ENCODE measurements at regions not wholly inside any gene's neighbourhood (a gene's known extent, or its start where the extent isn't known, plus 50 kb on each side); places are given as distances from the start of the nearest gene placed in this dataset.
"Not testable (repeated sequence)": the region's sequence is repeated elsewhere in the genome, so short reads cannot be mapped to it uniquely, and the experiment has no call there.

DNA sequence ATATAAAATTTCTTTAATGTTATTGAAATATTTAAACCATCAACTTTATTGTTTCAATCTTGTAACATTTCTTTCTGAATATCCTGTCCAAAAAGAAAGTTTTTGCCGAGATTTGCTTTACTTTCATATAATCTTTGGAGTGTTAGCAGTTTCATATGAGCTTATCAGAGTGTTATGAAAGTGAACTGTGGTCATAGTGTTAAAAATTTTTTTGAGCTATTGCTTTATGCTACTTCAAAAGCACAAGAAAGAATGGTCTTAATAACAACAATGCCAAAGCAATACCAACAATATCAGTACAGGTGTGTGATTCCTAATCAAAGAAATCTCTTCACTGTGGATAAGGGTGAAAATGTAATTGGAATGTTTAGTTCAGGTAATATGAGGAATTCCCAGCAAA lies 1994.9 kb upstream of the FLRT2 start:
- no peak for DNase-seq

DNA sequence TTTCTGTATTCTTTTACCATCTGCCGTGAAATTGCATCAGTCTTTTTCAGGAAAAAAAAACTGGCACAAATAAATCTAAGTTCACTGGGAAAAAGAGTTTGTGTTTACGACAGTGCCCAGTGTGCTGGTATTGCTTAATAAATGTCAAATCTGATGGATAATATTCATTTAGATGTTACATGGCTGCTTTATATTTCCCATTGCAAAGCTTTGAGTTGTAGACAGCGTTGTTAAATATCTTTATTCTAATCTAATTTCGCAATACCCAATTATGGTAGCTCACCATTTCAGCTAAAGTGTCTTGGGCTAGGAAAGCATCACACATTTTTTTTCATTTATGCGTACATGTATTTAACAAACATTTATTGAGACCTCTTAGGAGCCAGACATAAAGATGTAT lies 1994.5 kb upstream of the FLRT2 start:
- no peak for DNase-seq

DNA sequence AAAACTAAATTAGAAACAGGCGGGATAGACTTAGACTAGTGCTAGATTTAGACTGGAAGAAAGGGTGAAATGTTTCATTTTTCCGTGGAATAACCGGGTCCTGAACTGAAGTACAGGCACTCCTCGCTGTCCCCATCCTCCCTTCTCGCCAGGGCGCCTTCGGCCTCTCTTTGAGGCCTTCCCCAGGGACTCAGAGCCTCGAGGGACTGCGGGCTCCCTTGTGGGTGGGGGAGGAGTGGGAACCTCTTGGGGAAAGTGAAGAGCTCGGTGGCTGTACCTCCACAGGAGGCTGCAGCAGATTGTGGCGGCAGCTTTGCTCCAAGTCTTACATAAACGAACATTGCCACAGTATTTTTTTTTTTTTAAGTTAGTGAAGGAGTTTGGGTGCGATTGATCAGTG lies 1988.8 kb upstream of the FLRT2 start:
- DNase-seq, result no peak

- DNase-seq, result no peak
Measured at GRCh38 chr14:83548061-83548839, 1981.7 kb upstream of the FLRT2 start.

DNA sequence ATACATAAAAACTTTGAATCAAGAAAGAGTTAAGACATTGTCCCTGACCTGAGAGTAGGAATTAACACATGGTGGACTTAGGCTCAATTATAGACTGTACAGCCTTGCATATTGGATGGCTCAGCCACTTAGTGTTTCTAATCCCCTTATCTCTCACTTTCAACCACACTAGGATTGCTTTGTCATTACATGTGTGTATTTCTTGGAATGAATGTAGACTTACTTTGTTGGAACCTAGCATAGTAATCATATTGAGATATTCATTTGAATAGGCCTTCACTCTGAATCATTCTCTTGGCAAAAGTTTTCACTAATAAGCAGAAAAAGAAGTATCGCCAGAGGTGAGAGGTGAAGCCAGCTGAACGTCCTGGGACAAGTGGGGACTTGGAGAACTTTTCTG lies 1973.9 kb upstream of the FLRT2 start:
- no peak for DNase-seq

DNA sequence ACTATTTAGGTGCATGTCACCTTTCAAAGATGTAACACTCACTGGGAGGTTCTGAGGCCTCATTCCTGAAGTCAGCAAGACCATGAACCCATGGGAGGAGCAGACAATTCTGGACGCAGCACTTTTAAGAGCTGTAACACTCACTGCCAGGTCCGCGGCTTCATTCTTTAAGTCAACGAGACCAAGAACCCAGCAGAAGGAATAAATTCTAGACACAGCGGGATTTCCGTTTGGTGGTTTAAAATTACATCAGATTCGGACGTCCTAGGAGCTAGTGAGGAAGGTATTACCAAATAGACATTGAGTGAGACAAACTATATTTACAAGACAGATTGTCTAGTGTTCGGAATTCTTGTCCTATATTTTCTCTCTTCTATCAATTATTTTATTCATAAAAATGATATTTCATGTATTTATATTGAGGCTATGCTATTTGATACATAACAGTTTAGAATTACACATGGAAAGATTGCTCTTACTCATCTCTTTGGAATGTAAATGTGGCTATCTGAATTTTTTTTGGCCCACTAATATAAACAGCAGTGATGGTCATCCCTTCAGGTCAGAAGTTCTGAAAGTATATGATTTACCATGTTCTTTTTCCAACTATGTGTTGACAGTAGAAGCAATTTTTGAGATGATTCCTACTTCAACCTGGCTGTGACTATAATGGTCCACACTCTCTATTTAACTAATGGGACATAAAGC lies 1973.0 kb upstream of the FLRT2 start:
- no peak for DNase-seq

- no peak for DNase-seq
Measured at GRCh38 chr14:83558946-83559345, 1971.0 kb upstream of the FLRT2 start.

DNA sequence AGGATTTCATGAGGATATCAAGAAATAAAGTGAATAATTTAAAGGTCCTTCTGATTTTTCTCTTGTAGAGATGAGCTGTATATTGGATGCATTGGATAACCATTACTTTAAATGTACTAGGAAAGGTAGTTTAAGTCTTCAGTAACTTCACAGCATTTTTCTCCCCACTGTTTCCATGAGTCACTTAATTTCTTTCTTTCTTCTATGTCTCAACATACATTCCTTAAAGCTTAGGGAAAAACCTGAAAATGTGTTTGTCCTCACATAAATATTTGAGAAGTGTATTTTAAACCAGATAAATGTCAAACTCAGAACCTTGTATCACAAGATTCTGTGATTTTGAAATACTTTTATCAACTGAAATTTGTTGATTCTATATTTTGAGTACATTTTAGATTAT lies 1970.2 kb upstream of the FLRT2 start:
- DNase-seq, result no peak

DNA sequence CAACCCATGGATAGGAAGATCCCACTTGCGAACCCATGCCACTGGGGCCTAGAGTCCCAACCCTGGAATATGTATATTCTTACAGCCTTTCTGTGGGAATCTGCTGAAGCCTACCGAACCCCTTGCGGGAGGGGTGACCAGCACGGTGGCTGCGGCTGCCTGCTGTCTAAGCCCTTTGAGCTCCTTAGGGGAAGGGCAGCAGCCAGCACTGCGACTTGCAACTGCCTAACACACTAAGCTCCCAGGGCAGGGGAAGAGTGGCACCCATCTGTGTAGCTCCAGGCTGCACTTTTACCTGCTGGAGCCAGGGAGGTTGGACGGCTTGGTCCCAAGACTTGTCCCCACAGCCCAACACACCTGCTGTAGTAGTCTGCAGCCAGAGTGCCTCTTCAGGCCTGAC lies 1968.7 kb upstream of the FLRT2 start:
- no peak for DNase-seq

- DNase-seq, result no peak
Measured at GRCh38 chr14:83566567-83566966, 1963.4 kb upstream of the FLRT2 start.

- DNase-seq, result no peak
Measured at GRCh38 chr14:83568141-83568540, 1961.8 kb upstream of the FLRT2 start.

DNA sequence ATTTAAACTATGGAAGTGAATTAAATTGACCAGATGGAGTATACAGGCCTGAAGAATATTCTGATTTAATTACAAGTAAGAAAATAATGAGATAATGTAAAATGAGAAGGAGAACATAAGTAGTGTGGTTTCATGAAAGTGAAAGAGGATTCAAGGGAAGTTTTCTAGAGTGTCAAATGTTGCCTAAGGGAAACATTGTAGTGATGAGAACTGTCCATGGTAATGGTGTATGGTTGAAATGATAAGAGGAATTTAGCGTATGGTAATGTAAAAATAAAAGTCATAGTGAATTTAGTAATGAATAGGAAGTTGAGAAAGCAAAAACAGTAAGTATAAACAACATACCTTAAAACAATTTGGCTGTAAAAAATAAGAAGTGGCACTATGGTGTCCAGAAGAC lies 1954.6 kb upstream of the FLRT2 start:
- no peak for DNase-seq

DNA sequence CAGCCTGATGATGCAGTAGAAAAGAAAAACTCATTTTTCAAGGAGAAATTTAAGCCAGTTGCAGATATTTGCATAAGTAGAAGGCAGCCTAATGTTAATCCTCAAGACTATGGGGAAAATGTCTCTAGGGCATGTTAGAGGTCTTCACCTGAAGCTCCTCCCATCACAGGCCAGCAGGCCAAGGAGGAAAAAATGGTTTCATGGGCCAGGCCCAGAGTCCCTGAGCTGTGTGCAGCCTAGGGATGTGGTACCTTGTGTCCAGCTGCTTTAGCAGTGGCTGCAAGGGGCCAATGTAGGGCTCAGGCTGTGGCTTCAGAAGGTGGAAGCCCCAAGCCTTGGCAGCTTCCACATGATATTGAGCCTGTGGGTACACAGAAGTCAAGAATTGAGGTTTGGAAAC lies 1946.7 kb upstream of the FLRT2 start:
- no peak for DNase-seq

GRCh38 chr14:83594874-83595273 lies 1935.1 kb upstream of the FLRT2 start:
- DNase-seq, result no peak

- no peak for DNase-seq
Measured at GRCh38 chr14:83607682-83608081, 1922.3 kb upstream of the FLRT2 start.

DNA sequence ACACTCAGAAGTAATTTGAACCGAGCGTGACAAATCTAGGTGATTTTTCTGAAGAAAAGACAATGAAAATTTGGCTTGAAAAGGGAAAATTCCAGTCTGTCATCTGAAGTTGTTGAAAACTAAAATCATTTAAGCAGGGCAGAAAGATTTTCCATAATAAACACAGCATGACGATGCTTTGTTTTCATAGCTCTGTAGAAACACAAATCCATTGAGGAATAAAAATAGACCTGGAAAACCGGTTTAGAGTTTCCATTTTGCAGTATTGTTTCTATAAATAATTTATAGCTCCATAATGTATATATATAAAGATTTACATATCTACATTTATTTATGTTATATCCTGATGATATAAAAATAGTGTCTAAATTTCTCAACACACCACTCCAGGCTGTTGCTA lies 1918.5 kb upstream of the FLRT2 start:
- DNase-seq, result no peak

GRCh38 chr14:83611906-83612390 lies 1918.0 kb upstream of the FLRT2 start:
- no peak for DNase-seq

- DNase-seq, result peak; percentile 17
Measured at GRCh38 chr14:83614956-83615355, 1915.0 kb upstream of the FLRT2 start.

DNA sequence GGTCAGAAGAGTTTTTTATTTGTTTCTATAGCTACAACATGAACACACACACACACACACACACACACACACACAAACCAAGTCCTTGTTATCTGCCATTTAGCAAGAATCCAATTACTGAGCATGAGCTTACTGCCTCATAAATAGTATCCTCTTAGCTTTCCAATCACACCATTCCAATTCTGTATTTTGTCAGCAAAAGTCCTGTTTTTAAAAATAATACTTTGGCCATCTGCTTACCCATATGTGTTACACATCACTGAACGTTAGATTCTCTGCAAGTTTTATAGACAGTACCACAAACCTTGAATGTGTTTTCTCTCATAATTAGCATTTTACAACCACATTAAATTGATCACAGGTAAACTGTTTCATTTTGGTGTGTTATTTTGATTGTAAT lies 1905.4 kb upstream of the FLRT2 start:
- DNase-seq, result no peak

DNA sequence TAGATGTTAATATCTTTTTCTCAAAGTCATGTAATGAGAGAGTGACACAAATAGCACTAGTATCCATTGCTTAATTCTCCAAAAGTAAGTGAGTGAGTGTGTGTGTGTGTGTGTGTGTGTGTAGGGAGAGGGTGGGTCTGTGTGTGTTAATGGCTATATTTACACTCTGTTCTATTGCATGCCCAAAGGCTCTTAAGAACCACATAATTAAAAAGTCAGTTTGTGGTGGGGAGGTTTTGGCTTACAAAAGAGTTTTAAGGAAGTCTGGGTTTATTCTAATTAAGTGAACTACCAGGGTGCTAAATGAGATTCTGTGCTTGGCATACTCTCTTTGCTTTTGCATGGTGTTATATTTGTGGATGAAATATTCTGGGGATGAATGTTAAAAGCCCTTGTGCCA lies 1897.6 kb upstream of the FLRT2 start:
- DNase-seq, result peak; percentile 17

DNA sequence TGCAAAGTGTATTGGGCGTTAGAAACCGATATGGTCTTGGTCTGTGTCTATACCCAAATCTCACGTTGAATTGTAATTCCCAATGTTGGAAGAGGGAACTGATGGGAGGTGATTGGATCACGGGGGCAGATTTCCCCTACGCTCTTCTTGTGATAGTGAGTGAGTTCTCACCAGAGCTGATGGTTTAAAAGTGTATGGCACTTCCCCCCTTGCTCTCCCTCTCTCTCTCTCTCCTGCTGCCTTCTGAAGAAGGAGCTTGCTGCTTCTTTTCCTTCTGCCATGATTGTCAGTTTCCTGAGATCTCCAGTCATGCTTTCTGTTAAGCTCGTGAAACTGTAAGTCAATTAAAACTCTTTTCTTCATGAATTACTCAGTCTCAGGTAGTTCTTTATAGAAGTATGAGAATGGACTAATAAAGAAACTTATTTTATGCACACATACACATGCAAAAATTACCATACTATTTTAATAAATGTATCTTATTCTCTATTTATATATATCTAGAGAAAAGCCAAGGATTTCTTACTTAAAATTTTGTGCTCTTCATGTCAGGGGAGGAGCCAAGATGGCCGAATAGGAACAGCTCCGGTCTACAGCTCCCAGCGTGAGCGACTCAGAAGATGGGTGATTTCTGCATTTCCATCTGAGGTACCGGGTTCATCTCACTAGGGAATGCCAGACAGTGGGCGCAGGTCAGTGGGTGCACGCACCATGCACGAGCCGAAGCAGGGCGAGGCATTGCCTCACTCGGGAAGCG lies 1891.0 kb upstream of the FLRT2 start:
- DNase-seq, result no peak

GRCh38 chr14:83639505-83639875 lies 1890.5 kb upstream of the FLRT2 start:
- not testable (repeated sequence) for DNase-seq

DNA sequence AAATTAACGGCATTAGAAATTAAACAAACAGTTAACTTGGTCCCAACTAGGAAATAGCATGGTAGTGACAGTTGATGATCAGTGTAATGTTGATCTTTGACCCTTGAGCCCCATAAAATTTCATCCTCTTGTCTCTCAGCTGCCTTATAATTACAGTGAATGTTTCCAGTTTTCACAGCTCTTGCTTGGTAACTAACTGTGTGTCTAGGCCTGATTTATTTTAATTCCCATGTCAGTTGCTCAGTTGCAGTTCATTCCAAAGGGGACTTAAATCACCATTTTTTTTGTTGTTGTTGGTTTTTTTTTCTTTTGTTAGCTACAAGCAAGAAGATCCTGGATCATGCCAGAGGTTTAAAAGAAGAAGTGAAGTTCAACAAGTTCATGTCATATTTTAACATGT lies 1883.7 kb upstream of the FLRT2 start:
- DNase-seq, result no peak

DNA sequence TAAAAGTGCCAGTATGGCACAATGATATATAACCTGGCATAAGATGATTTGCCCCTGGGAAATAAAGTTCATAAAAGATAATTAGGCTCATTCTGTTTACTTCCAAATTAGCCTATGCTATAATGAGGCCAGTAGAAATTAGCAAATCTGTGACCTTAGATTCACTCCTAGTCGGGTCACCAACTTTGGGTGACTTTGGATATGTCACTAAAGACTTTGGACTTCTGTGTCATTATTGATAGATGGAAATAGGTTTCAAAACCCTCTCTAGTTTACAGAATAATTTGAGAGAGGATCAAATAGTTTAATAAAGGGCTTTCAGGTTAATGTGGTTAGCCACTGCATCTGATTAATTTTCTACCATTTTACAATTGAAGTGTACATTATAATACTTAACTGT lies 1869.3 kb upstream of the FLRT2 start:
- DNase-seq, result no peak
